Activated naive CD8-positive, alpha-beta T cell treated with anti-CD3 and anti-CD28 coated beads, Interleukin-2, amount 50 U/mL, for 24 hours (primary cell): ENCODE measurements at regions not wholly inside any gene's neighbourhood (a gene's known extent, or its start where the extent isn't known, plus 50 kb on each side); places are given as distances from the start of the nearest gene placed in this dataset.

ENCODE experiments used
- ATAC-seq: fragments of 150-1000 bp; cut with Tn5 transposase; one replicate; pipeline ENCODE4 v1.10.0; 2021
- DNase-seq: peaks from one replicate; pipeline ENCODE4 v3.0.0; 2021
- H3K27ac Mint-ChIP-seq: one replicate; pipeline ENCODE4 v1.8.0; 2021; ENCODE audit warnings: mild to moderate bottlenecking, mixed read lengths
- H3K27me3 Mint-ChIP-seq: one replicate; pipeline ENCODE4 v1.8.0; 2021; ENCODE audit warnings: mixed read lengths
- H3K36me3 Mint-ChIP-seq: one replicate; pipeline ENCODE4 v1.8.0; 2021; ENCODE audit warnings: low read depth, mixed read lengths
- H3K4me1 Mint-ChIP-seq: one replicate; pipeline ENCODE4 v1.8.0; 2021; ENCODE audit warnings: mixed read lengths
- H3K4me3 Mint-ChIP-seq: one replicate; pipeline ENCODE4 v1.8.0; 2021; ENCODE audit warnings: mild to moderate bottlenecking, moderate library complexity, mixed read lengths
- H3K9me3 Mint-ChIP-seq: one replicate; pipeline ENCODE4 v1.8.0; 2021; ENCODE audit warnings: mixed read lengths

DNA sequence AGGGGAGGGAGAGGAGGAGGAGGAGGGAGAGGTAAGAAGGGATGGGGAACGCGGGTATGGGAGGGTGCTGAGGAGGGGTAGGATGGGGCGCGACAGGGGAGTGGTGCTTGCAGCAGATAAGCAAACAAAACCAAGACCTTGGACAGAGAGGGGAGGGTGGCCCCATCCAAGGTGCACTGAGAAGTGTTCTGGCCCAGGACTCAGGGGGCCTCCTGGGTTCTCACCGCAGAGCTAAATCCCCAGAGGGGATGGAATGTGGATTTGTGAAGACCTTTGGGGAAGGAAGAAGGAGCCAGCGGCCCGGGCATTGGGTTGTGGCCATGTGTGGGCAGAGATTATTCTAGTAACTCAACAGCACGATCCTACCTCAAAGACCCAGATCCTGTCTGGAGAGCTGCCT lies 90.9 kb upstream of the LINC01488 start:
- peaks cover 1% of the 10 kb centered on the region for H3K36me3 Mint-ChIP-seq
- ATAC-seq, result no peak

DNA sequence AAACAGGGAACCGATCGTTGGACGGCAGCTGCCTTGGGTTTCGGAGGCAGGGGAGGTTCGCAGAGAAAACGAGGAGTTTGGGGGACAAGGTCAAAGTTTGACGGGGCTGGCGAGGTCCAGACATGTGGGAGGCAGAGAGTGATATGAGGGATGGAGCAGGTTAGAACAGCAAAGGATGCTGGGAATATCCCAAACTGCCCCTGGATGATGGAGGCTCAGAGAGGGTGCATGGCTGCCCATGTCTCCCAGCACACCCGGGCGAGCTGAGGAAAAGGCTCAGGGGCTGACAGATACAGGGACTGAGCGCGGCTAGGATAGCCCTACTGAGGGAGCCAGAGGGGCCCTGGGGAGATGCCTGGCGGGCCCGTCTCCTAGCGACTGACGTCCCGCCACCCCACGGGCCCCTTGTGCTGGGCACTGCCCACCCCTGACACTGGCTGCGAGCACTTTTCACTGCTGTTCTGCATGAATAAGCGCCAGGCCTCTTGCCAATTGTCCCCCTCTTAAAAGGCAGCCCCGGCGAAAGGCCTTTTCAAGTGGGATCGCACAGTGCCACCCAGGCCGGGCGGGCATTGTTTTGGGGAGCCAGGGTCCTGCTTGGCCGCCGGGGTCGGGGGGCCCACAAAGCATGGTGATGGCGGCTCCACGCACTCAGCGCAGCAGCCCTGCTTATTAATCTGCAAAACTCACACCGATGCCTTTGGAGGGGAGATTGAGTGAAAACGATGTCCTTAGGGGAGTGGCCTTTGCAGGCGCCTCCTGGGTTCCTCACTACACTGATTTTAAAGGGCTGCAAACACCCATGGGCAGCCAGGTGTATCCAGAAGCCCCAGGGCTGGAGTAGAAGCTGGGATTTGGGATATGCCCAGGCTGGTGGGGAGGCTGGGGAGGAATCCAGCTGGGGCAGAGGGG lies 90.0 kb upstream of the LINC01488 start:
- Mint-ChIP-seq H3K4me3 (no peak overlapping the region), H3K9me3 (peaks cover 26% of the 10 kb centered on the region), H3K36me3 (peaks cover 1% of the 10 kb centered on the region)

More for the DNA sequence above, 90.9 kb upstream of the LINC01488 start:
- Mint-ChIP-seq H3K4me3 (no peak overlapping the region), H3K27me3 (peaks cover 3% of the 10 kb centered on the region), H3K4me1 (no peaks in the 10 kb centered on the region), H3K27ac (no peak overlapping the region), H3K9me3 (peaks cover 26% of the 10 kb centered on the region)
- no peak for DNase-seq

DNA sequence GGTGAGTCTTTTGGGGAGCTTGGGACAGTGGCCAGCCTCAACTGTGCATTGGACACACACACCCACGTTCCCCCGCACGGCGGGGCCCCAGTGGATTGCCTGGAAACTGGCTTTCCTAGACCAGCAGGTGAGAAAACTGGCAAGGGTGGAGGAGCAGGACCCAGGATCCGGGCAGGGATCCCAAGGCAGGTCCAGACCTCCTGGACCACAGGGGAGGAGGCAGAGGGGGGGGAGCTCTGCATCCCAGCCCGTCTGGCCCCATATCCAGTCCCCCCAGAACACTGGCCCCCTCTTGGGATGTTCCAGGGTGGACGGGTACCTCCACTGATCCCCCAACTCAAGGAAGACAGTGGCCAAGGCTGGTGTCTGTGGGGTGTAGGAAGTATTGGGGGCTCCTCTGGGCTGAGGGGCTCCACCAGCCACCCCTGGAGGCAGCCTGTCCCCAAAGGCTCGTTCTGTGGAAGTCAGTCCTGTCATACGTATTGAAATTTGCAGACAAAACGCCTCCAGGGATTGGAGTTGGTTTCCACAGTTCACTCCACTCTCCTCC lies 89.3 kb upstream of the LINC01488 start:
- H3K4me1 Mint-ChIP-seq, result no peaks in the 10 kb centered on the region
- DNase-seq (no peak), ATAC-seq (no peak)
- H3K9me3 Mint-ChIP-seq, result peaks cover 22% of the 10 kb centered on the region
- H3K4me3 Mint-ChIP-seq, result no peak overlapping the region
- H3K27ac Mint-ChIP-seq, result no peak overlapping the region
- peaks cover 3% of the 10 kb centered on the region for H3K27me3 Mint-ChIP-seq
- peaks cover 1% of the 10 kb centered on the region for H3K36me3 Mint-ChIP-seq

More for the DNA sequence above, 90.0 kb upstream of the LINC01488 start:
- Mint-ChIP-seq H3K4me1 (no peaks in the 10 kb centered on the region), H3K27me3 (peaks cover 3% of the 10 kb centered on the region), H3K27ac (no peak overlapping the region)
- DNase-seq (no peak), ATAC-seq (no peak)

DNA sequence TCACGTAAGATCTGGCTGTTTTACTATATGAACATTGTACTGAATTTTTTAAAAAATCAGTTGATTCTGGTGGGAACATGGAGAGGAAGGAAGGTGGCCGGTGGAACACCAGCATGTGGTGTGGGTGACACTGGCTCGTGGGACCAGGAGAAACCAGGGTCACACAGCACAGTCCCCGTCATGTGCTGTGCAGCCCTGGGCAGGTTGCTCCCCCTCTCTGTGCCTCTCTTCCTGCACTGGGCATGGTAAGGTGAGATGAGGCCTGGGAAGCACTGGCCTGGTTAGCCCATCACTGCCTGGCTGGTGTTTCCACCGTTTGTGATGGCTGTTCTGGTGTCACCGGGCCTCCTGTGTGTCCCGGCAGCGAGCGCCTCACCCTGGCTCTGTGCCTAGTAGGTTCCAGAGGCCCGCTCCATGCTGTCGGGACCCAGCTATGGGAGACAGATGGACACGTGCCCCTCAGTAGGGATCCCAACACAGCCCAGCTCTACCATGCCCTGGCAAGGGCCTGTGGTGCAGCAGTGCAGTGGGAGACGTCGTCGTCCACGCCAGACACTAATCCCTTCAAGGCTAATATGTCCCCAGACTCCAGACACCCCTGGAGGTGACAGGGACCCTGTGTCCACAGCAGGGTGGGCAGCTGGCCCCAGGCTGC lies 88.2 kb upstream of the LINC01488 start:
- peaks cover 1% of the 10 kb centered on the region for H3K36me3 Mint-ChIP-seq
- no peak overlapping the region for H3K27ac Mint-ChIP-seq
- DNase-seq (no peak), ATAC-seq (no peak)
- no peaks in the 10 kb centered on the region for H3K4me1 Mint-ChIP-seq
- H3K4me3 Mint-ChIP-seq, result no peak overlapping the region
- peaks cover 11% of the 10 kb centered on the region for H3K9me3 Mint-ChIP-seq
- H3K27me3 Mint-ChIP-seq, result peaks cover 3% of the 10 kb centered on the region

DNA sequence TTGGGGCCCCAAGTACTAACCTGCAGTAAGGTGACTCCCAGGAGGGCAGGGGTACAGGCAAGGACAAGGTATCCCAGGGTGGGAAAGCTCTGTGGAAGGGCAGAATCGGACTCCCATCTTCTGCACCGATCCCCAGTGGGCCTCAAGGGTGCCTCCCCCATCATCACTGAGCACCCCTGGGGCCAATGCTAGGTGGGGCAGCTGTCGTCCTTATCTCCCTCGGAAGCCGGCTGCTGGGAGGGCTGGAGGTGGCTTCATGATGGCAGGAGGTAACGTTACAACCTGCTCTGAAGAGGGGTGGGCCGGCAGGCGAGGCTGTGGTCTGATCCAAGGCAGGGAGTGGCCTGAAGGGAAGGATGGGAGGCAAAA lies 87.6 kb upstream of the LINC01488 start:
- Mint-ChIP-seq H3K4me3 (no peak overlapping the region), H3K9me3 (peaks cover 5% of the 10 kb centered on the region), H3K27me3 (peaks cover 3% of the 10 kb centered on the region), H3K27ac (no peak overlapping the region), H3K4me1 (no peaks in the 10 kb centered on the region), H3K36me3 (no peaks in the 10 kb centered on the region)
- DNase-seq (no peak), ATAC-seq (no peak)

DNA sequence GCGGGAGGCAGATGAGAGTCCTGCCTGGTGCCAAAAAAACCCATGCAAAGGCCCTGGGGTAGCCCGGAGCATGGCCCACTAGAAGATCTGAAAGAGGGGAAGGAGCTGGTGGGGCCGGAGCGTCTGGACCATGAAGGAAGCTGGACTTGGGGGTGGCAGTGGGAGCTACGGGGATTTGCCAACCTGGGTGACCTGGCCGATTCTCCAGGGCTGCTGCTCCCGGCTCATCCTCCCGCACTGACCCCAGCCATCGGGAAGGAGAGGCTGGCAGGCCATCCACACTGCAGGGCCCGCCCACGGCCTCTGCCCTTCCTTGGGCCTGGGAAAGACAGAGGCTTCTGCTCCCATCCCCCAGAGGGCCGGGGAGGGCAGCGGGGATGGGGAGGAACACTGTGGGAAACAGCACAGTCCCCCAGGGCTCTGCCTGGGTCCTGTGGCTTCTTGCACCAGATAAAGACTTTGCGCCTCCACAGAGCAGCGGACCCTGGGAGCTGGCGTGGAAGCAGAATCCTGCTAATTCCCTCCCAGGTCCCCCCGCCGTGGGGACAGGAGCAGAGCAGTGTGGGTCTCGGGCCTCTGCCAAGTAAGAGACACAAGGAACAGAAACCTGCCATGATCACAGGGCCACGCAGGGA lies 87.1 kb upstream of the LINC01488 start:
- no peak for ATAC-seq
- no peaks in the 10 kb centered on the region for H3K4me1 Mint-ChIP-seq
- peaks cover under 1% of the 10 kb centered on the region for H3K27me3 Mint-ChIP-seq
- no peak for DNase-seq
- no peak overlapping the region for H3K4me3 Mint-ChIP-seq
- H3K9me3 Mint-ChIP-seq, result peaks cover under 1% of the 10 kb centered on the region
- H3K27ac Mint-ChIP-seq, result no peak overlapping the region
- H3K36me3 Mint-ChIP-seq, result no peaks in the 10 kb centered on the region

DNA sequence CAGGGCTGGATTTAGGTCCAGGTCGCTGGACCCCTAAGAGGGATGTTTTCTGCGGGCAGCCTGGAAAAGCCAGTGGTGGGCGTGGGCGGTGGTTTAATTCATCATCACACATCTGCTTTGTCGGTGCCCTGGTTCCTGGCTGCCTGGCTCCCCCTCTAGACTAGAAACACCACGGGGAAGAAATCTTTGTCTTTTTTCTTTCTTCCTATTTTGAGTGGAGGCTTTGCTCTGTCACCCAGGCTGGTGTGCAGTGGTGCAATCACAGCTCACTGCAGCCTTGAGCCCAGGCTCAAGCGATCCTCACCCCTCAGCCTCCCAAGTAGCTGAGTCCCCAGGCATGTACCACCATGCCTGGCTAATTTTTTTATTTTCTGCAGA lies 86.6 kb upstream of the LINC01488 start:
- H3K9me3 Mint-ChIP-seq, result peaks cover 3% of the 10 kb centered on the region
- DNase-seq (no peak), ATAC-seq (no peak)
- H3K4me3 Mint-ChIP-seq, result no peak overlapping the region
- H3K4me1 Mint-ChIP-seq, result no peaks in the 10 kb centered on the region
- H3K36me3 Mint-ChIP-seq, result no peaks in the 10 kb centered on the region
- no peak overlapping the region for H3K27ac Mint-ChIP-seq
- no peaks in the 10 kb centered on the region for H3K27me3 Mint-ChIP-seq

DNA sequence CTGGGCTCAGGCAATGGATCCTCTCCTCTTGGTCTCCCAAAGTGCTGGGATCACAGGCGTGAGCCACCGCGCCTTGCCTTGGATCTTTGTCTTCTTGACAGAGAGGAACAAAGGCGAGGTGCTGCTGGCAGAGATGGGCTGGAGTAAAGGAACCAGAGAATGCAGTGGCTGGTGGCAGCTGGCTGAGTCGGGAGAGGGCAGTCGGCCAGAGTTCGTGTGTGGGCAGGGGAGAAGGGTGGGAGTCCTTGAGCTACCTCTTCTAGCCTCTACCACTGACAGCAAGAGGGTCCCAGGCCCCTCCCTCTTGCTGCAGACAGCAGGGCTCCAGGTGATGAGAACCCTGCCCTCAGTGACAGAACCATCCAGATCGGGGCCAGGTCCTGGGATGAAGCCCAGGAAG lies 86.2 kb upstream of the LINC01488 start:
- DNase-seq (no peak), ATAC-seq (no peak)
- Mint-ChIP-seq H3K27me3 (no peaks in the 10 kb centered on the region), H3K4me1 (no peaks in the 10 kb centered on the region), H3K9me3 (peaks cover 3% of the 10 kb centered on the region), H3K36me3 (no peaks in the 10 kb centered on the region), H3K4me3 (no peak overlapping the region), H3K27ac (no peak overlapping the region)

DNA sequence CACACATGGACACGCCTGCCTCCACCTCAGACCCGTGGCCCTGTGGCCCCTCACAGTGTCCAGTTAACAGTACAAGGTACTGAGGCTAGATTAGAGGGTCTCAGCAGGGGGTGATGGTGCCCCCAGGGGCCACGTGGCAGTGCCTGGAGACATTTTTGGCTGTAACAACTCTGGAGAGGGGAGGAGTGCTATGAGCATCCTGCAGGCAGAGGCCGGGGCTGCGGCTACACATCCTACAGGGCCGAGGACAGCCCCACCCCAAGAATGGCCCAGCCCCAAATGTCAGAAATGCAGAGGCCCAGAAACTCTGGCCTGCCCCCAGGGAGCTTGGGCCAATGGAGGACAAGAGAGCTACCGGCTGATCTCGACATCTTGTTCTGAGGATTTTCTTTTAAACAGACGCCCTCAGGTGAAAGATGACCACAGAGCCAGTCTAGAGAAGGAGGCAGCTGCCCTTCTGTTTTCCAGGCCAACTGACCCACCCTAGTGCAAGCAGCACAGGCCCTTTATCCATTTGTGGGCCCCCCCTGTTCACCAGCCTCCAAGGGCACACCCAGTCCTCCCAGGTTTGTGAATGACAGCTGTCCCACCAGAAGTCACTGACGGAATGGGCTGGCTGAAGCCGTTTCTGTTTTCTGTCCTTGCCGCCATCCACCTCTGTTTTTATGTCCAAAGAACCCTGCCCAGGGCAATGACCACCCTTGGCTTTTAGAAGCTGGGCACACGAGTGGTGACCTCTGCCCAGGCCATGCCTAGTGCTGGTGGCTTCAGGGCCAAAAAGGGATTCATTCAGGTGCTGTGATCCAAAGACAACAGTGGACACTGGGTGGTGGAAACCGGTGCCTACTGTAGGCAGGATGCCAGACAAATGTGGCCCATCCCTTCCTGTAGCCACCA lies 85.2 kb upstream of the LINC01488 start:
- ATAC-seq, result no peak
- H3K36me3 Mint-ChIP-seq, result peaks cover under 1% of the 10 kb centered on the region
- no peak for DNase-seq
- peaks cover 1% of the 10 kb centered on the region for H3K4me1 Mint-ChIP-seq
- H3K27me3 Mint-ChIP-seq, result peaks cover under 1% of the 10 kb centered on the region
- H3K9me3 Mint-ChIP-seq, result peaks cover 3% of the 10 kb centered on the region
- no peak overlapping the region for H3K4me3 Mint-ChIP-seq
- no peak overlapping the region for H3K27ac Mint-ChIP-seq

DNA sequence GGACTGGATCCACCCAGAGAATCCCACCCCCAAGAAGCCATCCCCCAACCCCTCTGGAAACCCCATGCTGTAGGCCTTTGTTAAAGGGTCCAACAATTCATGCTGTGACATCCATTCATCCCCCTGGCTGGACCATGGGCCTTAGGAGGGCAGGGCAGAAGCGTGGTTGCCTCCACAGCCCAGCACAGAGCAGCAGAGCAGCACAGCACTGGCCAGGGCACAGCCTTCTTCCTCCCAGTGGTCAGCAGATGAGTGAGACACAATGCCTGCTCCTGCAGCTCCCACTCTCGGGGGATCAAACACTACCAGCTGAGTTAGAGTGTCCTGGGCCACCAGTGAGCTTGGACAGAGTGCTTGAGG lies 84.5 kb upstream of the LINC01488 start:
- DNase-seq (no peak), ATAC-seq (no peak)
- H3K9me3 Mint-ChIP-seq, result peaks cover 3% of the 10 kb centered on the region
- peaks cover 6% of the 10 kb centered on the region for H3K4me1 Mint-ChIP-seq
- no peak overlapping the region for H3K4me3 Mint-ChIP-seq
- H3K36me3 Mint-ChIP-seq, result peaks cover 2% of the 10 kb centered on the region
- H3K27ac Mint-ChIP-seq, result no peak overlapping the region
- H3K27me3 Mint-ChIP-seq, result peaks cover 5% of the 10 kb centered on the region

DNA sequence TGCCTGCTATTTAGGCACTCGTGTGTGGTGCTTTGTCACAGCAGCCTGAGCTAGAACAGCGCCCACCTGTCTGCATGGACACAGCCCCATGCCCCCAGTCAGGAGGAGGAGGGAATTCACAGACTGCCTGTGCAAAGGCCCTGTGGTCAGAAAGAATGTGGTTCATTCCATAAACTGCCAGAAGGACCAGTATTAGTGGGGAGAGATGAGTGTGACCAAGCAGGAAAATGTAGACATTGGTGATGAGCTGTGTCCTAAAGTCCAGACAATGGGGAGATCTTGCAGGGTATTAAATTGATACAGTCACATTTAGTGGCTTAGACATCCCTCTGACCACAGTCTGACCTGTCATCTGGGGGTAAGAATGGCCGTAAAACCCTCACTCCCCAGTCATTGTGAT lies 83.7 kb upstream of the LINC01488 start:
- Mint-ChIP-seq H3K4me3 (no peak overlapping the region), H3K27ac (no peak overlapping the region), H3K4me1 (peaks cover 6% of the 10 kb centered on the region), H3K36me3 (peaks cover 2% of the 10 kb centered on the region), H3K27me3 (peaks cover 5% of the 10 kb centered on the region), H3K9me3 (peaks cover 3% of the 10 kb centered on the region)
- ATAC-seq (no peak), DNase-seq (no peak)

DNA sequence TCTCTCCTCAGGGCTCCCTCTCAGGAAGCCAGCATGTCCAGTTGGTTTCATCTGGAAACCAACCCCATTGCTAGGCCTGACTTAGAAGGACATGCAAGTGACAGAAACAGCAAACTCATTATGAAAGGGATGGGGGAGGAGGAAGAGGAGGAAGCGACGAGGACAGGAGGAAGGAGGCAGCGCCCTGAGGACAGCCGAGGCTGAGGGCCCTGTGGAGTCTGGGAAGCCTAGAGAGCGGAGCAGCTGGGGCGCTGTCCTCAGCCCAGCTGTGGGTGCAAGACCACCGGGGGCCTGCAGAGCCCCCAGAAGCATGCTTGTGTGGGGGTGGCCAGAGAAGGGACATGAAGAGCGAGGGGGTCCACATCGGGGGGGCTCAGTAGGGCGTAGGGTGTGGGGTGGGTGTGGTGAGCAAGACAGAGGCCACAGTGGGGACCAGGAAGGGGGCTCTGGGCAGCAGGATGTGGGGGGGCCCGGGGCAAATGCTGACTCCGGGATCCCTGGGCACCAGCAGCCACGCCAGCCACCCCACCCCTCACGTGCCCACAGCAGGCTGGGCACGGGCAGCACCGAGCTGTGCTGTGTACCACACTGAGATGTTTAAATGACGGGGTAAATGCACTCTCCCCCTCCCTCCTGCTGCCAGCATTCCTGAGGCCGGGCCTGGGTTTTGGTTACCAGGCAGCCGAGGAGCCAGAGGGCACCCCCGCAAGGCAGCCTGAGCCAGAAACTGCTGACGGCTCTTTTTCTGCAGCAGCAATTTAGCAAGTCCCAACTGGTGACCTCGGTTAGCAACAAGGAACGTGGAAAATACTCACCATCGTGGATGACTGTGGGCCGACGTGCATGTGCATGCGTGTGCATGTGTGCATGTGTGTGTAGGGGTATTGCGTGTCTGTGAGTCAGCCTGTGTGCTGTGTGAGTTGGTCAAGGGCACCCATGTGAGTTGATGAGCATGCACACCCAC lies 82.7 kb upstream of the LINC01488 start:
- Mint-ChIP-seq H3K4me3 (no peak overlapping the region), H3K4me1 (peaks cover 6% of the 10 kb centered on the region), H3K27ac (no peak overlapping the region), H3K9me3 (peaks cover 9% of the 10 kb centered on the region), H3K36me3 (peaks cover 2% of the 10 kb centered on the region), H3K27me3 (peaks cover 5% of the 10 kb centered on the region)
- ATAC-seq (no peak), DNase-seq (no peak)

DNA sequence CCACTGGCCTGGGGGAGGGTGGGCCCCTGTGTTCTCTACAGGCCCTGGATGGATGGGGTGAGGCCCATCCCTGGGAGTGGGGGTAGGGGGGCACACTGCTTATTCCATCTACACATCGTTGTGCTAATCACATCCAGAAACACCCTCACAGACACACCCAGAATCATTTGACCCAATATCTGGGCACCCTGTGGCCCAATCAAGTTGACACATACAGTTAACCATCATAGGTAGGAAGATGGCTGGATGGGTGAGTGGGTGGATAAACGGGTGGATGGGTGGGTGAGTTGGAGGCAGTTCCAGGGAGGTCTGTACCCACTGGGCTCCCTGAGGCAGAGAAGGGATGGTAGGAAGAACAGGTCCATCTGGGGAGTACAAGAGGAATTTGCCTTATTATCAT lies 81.3 kb upstream of the LINC01488 start:
- ATAC-seq (no peak), DNase-seq (no peak)
- H3K4me1 Mint-ChIP-seq, result peaks cover 6% of the 10 kb centered on the region
- peaks cover 2% of the 10 kb centered on the region for H3K36me3 Mint-ChIP-seq
- H3K9me3 Mint-ChIP-seq, result peaks cover 9% of the 10 kb centered on the region
- H3K4me3 Mint-ChIP-seq, result no peak overlapping the region
- H3K27ac Mint-ChIP-seq, result no peak overlapping the region
- H3K27me3 Mint-ChIP-seq, result peaks cover 5% of the 10 kb centered on the region
